ENCODE measurements at regions not wholly inside any gene's neighbourhood (a gene's known extent, or its start where the extent isn't known, plus 50 kb on each side); places are given as distances from the start of the nearest gene placed in this dataset.

DNA sequence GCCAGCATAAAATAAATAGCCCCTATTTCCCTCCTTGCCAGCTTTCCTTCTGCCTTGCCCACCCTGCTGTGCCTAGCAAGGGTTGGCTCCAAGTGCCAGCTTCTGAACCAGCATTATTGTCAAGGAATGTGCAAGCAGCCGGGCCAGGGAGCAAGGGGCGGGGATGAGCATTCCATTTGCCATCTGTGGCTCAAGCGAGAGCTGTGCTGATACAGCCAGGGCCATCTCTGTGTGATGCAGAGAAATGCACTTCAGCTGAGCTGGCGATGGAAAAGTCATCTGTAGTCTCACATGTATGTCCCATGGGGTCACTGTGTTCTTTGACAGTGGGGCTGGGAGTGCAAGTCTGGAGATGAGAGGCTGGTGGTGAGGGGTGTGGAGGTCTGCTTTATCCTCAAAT is 137.3 kb downstream of the SUDS3 start:
- DNase-seq: no peak
- TF ChIP-seq, protein P1, sequence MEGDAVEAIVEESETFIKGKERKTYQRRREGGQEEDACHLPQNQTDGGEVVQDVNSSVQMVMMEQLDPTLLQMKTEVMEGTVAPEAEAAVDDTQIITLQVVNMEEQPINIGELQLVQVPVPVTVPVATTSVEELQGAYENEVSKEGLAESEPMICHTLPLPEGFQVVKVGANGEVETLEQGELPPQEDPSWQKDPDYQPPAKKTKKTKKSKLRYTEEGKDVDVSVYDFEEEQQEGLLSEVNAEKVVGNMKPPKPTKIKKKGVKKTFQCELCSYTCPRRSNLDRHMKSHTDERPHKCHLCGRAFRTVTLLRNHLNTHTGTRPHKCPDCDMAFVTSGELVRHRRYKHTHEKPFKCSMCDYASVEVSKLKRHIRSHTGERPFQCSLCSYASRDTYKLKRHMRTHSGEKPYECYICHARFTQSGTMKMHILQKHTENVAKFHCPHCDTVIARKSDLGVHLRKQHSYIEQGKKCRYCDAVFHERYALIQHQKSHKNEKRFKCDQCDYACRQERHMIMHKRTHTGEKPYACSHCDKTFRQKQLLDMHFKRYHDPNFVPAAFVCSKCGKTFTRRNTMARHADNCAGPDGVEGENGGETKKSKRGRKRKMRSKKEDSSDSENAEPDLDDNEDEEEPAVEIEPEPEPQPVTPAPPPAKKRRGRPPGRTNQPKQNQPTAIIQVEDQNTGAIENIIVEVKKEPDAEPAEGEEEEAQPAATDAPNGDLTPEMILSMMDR (IDR thresholded peaks at IDR 0.05): no peak
- Mint-ChIP-seq H3K4me3 (no peak overlapping the region), H3K36me3 (ENCODE audit: low read depth) (no peaks in the 10 kb centered on the region), H3K27me3 (ENCODE audit: low read depth, poor library complexity) (peaks cover 18% of the 10 kb centered on the region), H3K9me3 (peaks cover 4% of the 10 kb centered on the region), H3K27ac (no peak overlapping the region), H3K4me1 (no peaks in the 10 kb centered on the region)

DNA sequence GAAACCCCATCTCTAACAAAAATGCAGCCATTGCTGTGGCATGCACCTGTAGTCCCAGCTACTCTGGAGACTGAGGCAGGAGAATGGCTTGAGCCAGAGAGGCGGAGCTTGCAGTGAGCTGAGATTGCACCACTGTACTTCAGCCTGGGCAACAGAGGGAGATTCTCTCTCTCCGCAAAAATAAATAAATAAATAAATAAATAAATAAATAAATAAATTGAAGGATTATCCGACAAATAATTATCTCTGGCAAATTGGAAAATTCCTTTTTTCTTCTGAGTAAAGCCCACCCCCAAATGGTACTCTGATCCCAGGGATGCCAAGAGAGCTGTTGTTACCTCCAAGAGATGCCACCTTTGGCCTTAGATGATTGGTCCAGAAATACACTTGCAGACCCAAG is 137.9 kb downstream of the SUDS3 start:
- H3K27ac Mint-ChIP-seq: no peak overlapping the region
- H3K4me1 Mint-ChIP-seq: no peaks in the 10 kb centered on the region

DNA sequence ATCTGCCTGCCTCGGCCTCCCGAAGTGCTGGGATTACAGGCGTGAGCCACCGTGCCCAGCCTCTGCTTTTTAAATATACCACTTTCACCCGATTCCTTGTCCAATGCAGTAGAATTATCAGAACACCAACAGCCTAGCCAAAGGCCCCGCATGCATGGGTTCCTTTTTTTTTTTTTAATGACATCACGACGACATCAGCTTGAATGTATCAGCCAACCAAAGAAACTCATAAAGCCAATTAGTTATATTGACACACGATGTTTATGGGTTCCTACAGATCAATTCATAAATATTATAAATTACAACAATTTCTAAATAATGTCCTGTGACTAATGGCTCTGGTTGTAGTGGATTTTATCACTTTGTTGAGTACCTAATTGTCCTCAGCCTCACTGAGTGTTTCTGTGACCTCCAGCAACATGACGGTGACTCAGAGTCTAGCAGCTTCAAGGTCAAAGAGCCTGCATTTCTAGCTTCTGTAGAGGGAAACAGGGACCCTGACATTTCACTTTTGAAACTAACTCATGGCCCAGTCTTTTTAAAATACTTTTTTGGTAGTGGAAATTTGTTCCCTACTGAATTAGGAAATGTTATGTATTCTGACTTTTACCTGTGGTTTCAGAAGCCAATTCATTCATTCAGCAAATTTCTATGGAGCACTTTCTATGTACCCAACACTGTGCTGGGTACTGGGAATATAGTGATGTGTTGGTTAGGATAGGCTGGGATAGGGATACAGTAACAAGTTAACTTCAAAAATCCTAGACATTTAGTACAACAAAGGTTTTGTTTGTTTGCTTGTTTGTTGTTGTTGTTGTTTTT is 144.1 kb downstream of the SUDS3 start:
- H3K27me3 Mint-ChIP-seq (ENCODE audit: low read depth, poor library complexity): peaks cover 17% of the 10 kb centered on the region
- TF ChIP-seq, protein P1 (IDR thresholded peaks at IDR 0.05): no peak
- no peak for DNase-seq
- no peak overlapping the region for H3K27ac Mint-ChIP-seq
- no peak overlapping the region for H3K4me3 Mint-ChIP-seq
- H3K36me3 Mint-ChIP-seq (ENCODE audit: low read depth): no peaks in the 10 kb centered on the region
- no peaks in the 10 kb centered on the region for H3K9me3 Mint-ChIP-seq
- H3K4me1 Mint-ChIP-seq: no peaks in the 10 kb centered on the region

More for the DNA sequence above, 137.9 kb downstream of the SUDS3 start:
- no peak for DNase-seq
- peaks cover 4% of the 10 kb centered on the region for H3K9me3 Mint-ChIP-seq
- peaks cover 16% of the 10 kb centered on the region for H3K27me3 Mint-ChIP-seq (ENCODE audit: low read depth, poor library complexity)
- TF ChIP-seq, protein P1 (IDR thresholded peaks at IDR 0.05): no peak
- H3K4me3 Mint-ChIP-seq: no peak overlapping the region
- no peaks in the 10 kb centered on the region for H3K36me3 Mint-ChIP-seq (ENCODE audit: low read depth)

DNA sequence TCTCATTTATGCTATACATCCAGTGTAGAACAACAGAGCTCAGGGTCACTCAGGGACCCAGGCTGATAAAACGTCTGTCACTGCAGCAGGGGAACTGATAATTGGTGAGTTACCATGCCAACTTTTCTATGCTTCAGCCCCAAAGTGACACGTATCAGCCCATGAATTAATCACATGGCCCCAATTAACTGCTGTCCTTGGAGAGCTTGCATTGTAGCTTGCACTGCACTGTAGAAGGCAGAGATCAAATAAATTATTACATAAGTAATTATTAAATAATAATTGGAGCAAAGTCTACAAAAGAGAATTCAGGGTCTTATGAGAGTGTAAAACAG is 144.6 kb downstream of the SUDS3 start:
- no peak overlapping the region for H3K4me3 Mint-ChIP-seq

GRCh38 chr12:118524446-118524845 is 148.1 kb downstream of the SUDS3 start:
- Mint-ChIP-seq H3K4me3 (no peak overlapping the region), H3K27ac (no peak overlapping the region), H3K9me3 (no peaks in the 10 kb centered on the region), H3K4me1 (no peaks in the 10 kb centered on the region), H3K27me3 (ENCODE audit: low read depth, poor library complexity) (peaks cover 21% of the 10 kb centered on the region), H3K36me3 (ENCODE audit: low read depth) (no peaks in the 10 kb centered on the region)
- TF ChIP-seq, protein P1 (IDR thresholded peaks at IDR 0.05): no peak
- DNase-seq: no peak

More for the DNA sequence above, 144.6 kb downstream of the SUDS3 start:
- Mint-ChIP-seq H3K4me1 (no peaks in the 10 kb centered on the region), H3K9me3 (no peaks in the 10 kb centered on the region), H3K27ac (no peak overlapping the region), H3K27me3 (ENCODE audit: low read depth, poor library complexity) (peaks cover 15% of the 10 kb centered on the region), H3K36me3 (ENCODE audit: low read depth) (no peaks in the 10 kb centered on the region)
- TF ChIP-seq, protein P1 (IDR thresholded peaks at IDR 0.05): no peak
- DNase-seq: no peak

GRCh38 chr12:118525216-118525615 is 148.9 kb downstream of the SUDS3 start:
- no peak for DNase-seq
- Mint-ChIP-seq H3K4me1 (no peaks in the 10 kb centered on the region), H3K36me3 (ENCODE audit: low read depth) (no peaks in the 10 kb centered on the region), H3K9me3 (no peaks in the 10 kb centered on the region), H3K27ac (no peak overlapping the region), H3K27me3 (ENCODE audit: low read depth, poor library complexity) (peaks cover 18% of the 10 kb centered on the region), H3K4me3 (no peak overlapping the region)
- TF ChIP-seq, protein P1 (IDR thresholded peaks at IDR 0.05): no peak
